GM12872 (cell line): ENCODE measurements at regions not wholly inside any gene's neighbourhood (a gene's known extent, or its start where the extent isn't known, plus 50 kb on each side); places are given as distances from the start of the nearest gene placed in this dataset.

Experiments used
- CTCF ChIP-seq: IDR thresholded peaks from 3 replicates; pipeline ENCODE4 v1.5.1; 2011; ENCODE audit warnings: low read depth, mild to moderate bottlenecking, low read length, moderate library complexity; ENCODE audit not compliant: insufficient read depth

- TF ChIP-seq CTCF, result no peak
These were observed 240.8 kb downstream of the FOXA2 start for GRCh38 chr20:22343612-22344011.

GRCh38 chr20:22342410-22342809 lies 242.0 kb downstream of the FOXA2 start:
- TF ChIP-seq CTCF, result no peak

GRCh38 chr20:22341508-22341907 lies 242.9 kb downstream of the FOXA2 start:
- TF ChIP-seq CTCF, result no peak

GRCh38 chr20:22339946-22340345 lies 244.4 kb downstream of the FOXA2 start:
- no peak for TF ChIP-seq CTCF

- TF ChIP-seq CTCF, result peak; percentile 67
These were observed 245.1 kb downstream of the FOXA2 start for GRCh38 chr20:22339091-22339881.

GRCh38 chr20:22338140-22338708 lies 246.1 kb downstream of the FOXA2 start:
- TF ChIP-seq CTCF, result no peak

- no peak for TF ChIP-seq CTCF
These were observed 249.2 kb downstream of the FOXA2 start for GRCh38 chr20:22335210-22335609.
